KBM-7 (cell line): ENCODE measurements at regions not wholly inside any gene's neighbourhood (a gene's known extent, or its start where the extent isn't known, plus 50 kb on each side); places are given as distances from the start of the nearest gene placed in this dataset.
"Not testable (repeated sequence)": the region's sequence is repeated elsewhere in the genome, so short reads cannot be mapped to it uniquely, and the experiment has no call there.

Experiments
- DNase-seq: peaks from one replicate; pipeline ENCODE4 v3.0.0-alpha.2; 2015
- in situ Hi-C: fragments of 300-500 bp; cut with MboI; formaldehyde crosslinking; loops from 2 replicates; pipeline ENCODE4 v1.14.3; 2020; ENCODE audit warnings: low sequenced_read_pairs, low pct_unique_long_range_greater_than_20kb, mixed read lengths

DNA sequence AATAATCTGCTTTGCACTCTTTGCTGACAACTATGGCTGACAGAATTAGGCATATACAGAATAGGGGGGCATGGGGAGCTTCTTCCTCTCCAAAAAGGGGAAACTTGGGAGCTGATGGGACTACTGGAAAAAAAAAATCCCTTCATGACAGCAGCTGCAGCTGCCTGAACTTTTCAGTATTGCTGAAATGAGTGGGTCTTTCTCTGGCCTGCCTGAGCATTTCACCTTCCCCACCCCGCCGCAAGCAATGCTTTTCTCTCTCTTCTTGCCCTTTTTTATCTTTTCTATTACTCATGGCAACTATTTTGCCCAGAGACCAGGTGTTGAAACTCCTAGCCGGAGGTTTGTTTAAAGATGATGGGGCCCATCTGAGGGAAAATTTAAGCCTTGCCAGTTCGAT is 244.9 kb downstream of the SEMA3D start:
- no peak for DNase-seq
- in situ Hi-C loops: no loop called here

DNA sequence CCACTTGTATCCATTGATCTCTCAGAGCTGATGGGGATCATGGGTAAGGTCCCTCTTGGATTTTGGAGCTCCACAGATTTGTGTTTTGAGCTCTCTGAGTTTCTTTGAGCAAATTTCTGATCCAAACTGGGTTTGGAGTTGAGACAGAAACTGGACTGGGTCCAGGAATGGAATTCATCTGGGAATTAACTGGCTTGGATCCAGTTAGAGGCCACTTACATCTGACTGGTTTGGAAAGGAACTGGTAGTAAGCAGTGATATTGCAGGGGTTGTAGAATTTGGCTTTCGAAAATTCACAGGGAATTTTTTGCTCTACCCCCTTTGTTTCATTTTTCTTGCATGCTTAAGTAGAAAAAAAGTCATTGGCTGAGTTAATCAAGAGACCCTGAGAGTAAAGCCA is 245.6 kb downstream of the SEMA3D start:
- DNase-seq: no peak
- in situ Hi-C loops: no loop called here

DNA sequence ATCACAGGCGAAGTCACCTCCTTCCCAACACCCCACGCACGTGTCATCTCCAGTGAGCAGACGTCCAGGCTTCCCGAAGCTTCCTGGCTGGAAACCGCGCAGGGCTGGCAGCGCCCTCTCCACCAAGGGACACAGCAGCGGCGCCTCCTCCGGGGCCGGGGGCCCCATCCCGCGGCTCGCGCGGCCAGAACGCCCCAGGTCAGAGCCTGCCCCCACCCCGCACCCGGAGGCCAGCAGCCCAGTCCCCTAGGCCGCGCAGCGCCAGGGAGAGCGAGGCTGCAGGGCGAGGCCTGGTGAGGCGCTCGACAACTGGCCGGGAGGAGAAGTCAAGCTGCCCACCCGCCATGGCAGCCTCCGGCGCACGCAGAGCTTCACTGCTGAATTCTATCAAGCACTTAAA is 247.0 kb downstream of the SEMA3D start:
- in situ Hi-C loops: no loop called here

DNA sequence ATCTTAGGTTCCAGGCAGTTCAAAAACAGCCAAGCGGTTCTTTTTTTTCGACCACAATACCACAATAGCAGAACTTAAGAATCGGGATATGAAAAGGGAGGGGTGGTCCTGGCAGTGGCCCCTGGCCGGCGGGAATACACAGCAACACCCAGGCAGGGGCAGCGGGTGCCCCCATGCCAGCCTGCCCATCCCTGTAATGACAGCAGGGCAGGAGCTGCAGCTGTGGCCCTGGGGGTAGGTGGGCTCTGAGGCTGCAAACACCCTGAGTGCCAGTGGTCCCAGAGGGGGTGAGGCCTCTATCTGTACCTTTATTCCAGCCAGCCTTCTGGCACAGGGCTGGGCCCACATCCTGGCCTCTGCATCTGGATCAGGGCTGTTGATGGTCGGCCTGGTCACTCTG is 247.4 kb downstream of the SEMA3D start:
- in situ Hi-C loops: no loop called here
- no peak for DNase-seq

More for the DNA sequence above, 247.0 kb downstream of the SEMA3D start:
- DNase-seq: no peak

DNA sequence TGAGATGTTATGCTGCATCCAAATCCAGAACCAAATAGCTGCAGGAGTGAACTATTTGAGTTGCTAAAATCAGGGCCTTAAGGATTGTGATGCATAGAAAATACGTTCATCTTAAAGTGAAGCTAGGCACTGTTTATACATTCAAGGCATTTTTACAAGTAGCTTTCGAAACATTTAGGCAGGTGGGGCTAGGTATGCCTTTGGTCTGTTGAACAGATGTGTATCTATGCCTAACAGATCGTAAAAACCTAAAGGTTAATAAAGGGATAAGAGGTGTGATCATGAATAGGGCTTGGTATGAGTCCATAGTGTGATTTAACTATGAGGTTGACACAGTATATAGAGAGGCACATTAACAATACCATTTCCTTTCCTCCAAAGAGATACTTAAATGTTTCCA is 262.5 kb downstream of the SEMA3D start:
- in situ Hi-C loops: no loop called here
- DNase-seq: no peak

DNA sequence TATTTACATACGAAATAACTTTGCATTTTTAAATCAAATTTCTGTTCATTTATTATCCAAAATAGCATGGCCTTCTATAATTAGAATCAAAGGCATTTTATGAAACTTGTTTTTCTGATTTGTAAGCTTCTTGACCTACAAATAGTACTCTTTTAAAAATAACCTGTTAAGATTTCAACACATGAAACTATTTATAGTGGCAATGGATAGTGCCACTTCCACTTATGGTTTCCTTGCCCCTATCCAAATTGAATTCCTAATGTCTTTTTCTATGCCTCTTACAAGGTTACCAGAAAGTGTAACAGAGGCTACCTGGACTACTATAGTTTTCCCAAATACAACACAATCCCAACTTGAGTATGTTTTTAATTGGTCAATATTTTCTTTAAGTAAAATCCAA is 263.5 kb downstream of the SEMA3D start:
- no peak for DNase-seq
- in situ Hi-C loops: no loop called here

DNA sequence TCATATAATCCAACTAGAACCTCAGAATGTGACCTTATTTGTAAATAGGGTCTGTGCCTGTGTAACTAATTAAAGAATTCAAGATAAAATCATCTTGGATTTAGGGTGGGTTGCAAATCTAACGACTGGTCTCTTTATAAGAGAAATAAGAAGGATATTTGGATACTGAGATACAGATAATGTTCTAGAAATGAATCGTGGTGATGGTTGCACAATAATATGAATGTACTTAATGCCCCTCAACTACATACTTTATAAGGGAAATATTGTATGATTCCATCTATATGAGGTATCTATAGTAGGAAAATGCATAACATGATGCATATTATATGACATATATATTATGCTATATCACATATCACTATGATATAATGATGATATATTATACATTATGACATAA is 265.7 kb downstream of the SEMA3D start:
- no peak for DNase-seq
- in situ Hi-C loops: no loop called here

DNA sequence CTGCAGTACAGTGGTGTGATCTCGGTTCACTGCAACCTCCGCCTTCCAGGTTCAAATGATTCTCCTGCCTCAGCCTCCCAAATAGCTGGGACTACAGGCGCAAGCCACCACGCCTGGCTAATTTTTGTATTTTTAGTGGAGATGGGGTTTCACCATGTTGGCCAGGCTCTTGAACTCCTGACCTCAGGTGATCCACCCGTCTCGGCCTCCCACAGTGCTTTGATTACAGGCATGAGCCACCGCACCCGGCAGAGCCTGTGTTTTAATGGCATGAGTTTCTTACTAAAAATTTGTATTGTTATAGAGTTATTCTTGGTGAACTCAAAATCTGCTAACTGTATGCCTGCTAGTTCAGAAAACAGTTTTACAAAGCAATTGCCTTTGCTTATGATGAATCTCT is 269.9 kb downstream of the SEMA3D start:
- in situ Hi-C loops, DNase-seq: not testable (repeated sequence)

DNA sequence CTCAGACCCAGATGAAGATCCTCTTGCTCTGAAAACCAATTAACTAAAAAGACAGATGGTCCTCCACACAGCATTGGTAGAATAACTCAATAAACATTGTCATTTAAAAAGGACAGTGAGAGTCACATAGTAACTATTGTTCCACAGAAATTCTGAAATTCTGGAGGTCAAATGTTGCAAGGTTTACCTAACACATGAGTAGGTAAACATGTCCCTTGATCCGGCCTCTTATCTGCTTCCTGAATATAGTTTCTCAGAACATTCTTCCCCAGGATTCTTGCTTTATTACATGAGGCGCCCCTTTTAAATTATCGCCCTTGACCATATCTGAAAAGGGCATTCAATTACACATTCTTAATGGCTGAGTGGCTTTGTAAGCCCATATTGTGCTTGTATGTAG is 270.7 kb downstream of the SEMA3D start:
- no peak for DNase-seq
- in situ Hi-C loops: no loop called here

DNA sequence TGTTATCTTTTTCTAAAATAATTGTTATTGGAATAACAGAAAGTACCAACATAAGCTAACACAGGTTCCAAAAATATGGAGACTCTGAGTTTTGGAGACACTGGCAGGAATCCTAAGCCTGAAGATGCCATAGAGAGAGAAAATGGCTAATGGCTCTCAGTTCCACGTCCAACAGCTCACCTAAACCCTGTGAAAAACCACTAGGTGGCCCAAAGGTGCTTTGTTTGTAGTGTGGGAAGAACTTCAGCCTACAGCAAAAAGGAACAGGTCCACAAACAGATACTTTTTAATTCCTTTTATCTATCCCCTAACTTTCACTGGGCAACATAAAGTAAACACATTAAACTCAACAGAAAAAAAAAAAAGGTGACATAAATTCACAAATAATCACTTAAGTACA is 272.3 kb downstream of the SEMA3D start:
- in situ Hi-C loops: no loop called here
- DNase-seq: no peak

DNA sequence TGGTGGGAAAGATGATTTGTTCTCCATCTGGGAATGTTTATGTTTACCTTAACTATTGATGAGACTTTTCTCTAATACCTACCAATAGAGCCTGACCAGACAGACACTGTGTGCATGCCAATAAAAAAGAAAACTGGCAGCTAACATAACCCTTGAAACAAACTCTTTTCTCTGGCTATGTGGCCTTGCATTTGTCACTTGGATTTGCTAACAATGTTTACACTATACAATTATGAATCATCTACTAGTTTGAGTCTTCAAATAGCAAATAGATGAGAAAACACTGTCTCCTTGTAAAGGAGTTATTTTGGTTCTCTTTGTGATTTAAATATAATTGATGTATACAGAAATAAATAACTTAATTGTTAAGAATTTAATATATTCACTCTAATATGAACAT is 273.1 kb downstream of the SEMA3D start:
- in situ Hi-C loops: no loop called here
- no peak for DNase-seq

DNA sequence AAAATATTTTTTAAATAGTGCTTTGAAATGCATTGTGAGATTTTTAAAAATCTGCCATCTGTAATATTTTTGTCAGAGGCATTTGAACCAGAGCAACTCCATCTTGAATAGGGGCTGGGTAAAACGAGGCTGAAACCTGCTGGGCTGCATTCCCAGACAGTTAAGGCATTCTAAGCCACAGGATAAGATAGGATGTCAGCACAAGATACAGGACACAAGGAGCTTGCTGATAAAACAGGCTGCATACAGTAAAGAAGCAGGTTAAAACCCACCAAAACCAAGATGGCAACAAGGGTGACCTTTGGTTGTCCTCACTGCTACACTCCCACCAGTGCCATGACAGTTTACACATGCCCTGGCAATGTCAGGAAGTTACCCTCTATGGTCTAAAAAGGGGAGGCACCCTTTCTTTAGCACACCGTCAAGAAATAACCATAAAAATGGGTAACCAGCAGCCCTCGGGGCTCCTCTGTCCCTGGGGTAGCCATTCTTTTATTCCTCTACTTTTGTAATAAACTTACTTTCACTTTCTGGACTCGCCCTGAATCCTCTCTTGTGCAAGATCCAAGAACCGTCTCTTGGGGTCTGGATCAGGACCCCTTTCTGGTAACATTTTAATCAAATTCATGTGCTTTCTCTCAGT is 273.7 kb downstream of the SEMA3D start:
- no peak for DNase-seq
- in situ Hi-C loops: no loop called here

DNA sequence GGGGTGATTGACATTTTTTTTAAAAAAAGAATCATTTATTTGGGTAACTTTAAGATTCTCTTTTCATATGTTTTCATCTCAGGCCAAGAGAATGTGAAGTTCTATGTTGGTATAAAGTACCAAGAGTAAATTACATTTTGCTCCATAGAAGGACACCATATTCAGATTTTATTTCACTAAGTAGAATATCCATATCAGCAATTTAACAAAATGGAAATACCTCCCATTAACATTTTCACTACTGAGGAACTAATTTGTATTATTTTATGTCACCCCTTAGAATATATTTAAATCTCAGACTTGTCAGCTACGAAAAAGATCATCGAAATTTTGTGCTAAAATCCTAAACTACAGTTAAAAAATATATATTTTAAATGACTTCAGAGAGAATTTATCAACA is 274.3 kb downstream of the SEMA3D start:
- in situ Hi-C loops: no loop called here
- DNase-seq: no peak

DNA sequence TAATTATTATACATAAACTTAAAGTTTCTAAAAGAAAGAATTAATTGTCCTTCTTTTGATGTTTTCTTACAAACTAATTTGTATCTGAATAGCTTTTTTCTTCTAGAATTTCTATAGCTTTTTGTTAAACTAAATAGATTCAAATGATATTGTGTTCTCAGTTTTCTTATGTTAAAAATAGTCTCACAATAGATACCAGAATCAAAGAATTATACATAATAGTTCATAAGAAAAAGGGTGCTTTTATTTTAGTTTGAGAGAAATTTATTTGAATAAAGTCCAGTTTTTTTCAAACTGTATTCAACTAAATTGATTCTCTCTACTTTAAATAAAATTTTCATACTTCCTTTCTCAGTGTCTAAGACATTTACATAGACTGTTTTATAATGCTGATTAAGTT is 274.8 kb downstream of the SEMA3D start:
- in situ Hi-C loops: no loop called here
- DNase-seq: no peak

DNA sequence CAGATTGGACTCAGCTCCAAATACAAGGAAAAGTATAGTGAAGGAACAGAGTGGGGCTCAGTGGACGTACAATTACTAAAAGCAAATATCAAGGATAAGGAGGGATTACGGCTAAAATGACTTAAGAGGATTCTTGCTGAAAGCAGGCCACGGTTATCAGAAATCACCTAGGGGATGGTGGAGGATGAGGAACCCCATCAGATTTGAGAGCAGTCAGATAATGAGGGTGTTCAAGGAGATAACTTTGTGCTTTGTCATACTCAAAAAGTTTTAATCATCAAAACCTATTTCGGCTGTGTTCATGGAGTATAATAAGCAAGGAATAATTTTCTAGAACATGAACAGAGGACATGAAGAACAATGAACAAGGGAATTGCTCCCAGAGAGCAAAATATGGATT is 275.8 kb downstream of the SEMA3D start:
- no peak for DNase-seq
- in situ Hi-C loops: no loop called here

DNA sequence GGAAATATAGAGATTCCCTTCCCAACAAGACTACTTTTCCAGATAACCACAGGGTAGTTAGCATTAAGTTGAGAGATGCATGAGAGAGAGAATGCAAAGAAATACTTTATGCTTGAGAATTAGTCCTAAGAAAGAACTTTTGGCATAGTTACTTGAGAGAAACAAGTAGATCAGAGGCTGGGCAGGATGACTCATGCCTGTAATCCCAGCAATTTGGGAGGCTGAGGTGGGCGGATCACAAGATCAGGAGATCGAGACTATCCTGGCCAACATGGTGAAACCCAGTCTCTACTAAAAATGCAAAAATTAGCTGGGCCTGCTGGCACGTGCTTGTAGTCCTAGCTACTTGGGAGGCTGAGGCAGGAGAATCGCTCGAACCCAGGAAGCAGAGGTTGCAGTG is 276.5 kb downstream of the SEMA3D start:
- DNase-seq, in situ Hi-C loops: not testable (repeated sequence)

DNA sequence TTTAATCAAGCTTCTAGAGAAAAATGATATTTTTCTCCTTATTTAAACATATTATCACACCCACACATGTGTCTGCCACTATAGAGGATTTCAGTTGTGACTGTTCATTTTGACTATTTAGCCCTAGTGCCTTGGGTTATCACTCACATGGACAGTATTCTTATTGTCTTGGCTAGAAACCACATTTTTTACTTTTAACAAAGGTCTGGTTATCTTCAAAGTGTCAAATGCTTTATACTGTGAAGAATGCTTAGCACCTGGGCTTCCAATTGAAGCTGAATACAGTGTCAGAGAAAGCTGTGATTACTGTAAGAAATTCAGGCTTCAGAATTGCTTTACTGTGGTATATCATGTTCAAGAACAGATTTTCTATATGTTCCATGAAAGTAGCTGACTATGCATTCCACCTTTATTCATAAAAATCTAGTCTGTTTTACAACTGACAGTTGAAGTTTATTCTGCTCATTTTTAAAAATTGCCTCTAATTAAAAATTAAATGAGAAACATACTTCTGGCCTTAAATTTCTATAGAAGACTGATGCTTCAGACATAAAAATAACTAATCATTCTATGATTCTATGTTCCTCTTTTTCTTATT is 278.6 kb downstream of the SEMA3D start:
- no peak for DNase-seq
- in situ Hi-C loops: no loop called here

DNA sequence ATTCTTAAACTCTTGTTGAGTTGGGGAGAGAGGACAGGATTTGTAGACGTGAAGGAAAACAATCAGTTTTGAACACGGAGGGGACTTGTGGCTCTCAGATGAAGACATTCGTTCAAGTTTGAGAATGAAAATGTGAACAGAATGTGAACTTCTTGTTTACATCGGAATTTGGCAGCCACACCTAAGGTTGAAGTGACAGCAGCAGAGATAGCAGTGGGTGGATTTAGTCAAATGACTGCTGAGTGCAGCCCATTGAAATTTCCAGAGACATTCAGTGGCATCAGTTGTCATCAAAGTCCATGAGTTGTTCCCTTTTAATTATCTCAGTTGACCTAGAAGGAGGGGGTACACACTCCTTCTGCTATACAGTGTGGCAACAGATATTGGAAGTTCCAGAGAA is 280.0 kb downstream of the SEMA3D start:
- no peak for DNase-seq
- in situ Hi-C loops: no loop called here

DNA sequence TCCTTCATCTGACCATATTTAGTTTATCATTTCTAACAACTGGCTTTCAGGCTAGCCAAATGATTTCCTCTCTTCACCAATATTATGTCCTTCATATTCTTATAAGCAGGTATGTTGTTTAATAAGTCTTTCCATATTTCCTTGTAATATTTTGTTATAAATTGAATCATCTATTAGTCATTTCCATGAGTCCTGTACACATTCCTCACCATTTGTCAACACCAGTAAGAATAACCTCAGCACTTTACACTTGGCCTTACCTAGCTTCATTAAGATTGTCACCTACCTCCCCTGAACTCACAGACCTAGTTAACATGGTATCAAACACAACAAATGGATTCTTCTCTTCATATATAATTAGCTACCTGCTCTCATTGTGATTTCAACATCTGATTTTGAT is 282.3 kb downstream of the SEMA3D start:
- DNase-seq: no peak
- in situ Hi-C loops: no loop called here

DNA sequence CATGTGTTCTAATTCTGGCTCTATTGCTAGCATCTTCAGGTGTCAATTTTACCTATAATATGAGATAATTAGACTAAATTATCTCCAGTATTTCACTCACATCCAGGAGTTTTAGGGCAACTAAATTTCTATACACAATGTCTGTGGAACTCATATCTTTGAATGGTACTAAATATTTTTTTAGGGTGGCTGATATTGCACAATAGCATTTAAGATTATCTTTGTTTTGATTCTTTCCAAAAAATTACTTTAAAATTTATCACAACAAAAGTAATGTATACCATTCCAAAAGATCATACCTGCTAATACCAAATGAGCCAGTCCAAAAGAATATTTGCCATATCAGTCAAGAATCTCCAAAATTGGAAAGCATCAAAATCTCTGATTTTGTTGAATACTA is 285.5 kb downstream of the SEMA3D start:
- DNase-seq: no peak
- in situ Hi-C loops: no loop called here

DNA sequence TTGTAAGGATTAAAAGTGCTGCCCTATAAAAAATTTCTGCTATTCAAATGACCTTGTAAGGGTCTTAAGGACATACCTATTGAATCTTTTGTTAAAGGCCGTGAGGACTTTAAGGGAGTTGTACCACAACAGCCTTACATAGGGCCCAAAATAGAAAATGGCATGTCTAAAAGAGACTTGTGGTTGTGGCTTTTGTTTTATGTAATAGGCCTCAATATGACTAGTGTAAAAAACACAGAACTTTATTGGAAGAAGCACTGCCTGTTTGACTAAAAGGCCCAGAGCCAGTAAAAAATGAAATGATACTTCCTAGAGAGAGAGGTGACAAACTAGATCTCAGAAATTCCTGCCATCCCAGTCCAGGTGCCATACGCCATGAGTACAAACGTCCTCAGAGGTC is 286.6 kb downstream of the SEMA3D start:
- in situ Hi-C loops: no loop called here
- DNase-seq: peak; percentile 6
